Vagina (tissue), 2 donors: ENCODE measurements at regions not wholly inside any gene's neighbourhood (a gene's known extent, or its start where the extent isn't known, plus 50 kb on each side); places are given as distances from the start of the nearest gene placed in this dataset.

ENCODE experiments used
- POLR2A ChIP-seq, 2 donors: fragments of 450-650 bp; IDR thresholded peaks; one replicate each; pipeline ENCODE4 v1.6.1; 2017; ENCODE audit warnings: antibody characterized with exemption in 2 of 2, mild to moderate bottlenecking in 2 of 2, moderate library complexity in 2 of 2
- POLR2AphosphoS5 ChIP-seq, 2 donors: sonication (generic); formaldehyde crosslinking; IDR thresholded peaks; one replicate each; pipeline ENCODE4 v1.9.0; 2017; ENCODE audit warnings: antibody characterized with exemption in 2 of 2, mild to moderate bottlenecking in 2 of 2, low read depth in 1 of 2; ENCODE audit not compliant: insufficient read depth in 1 of 2
- TF ChIP-seq, protein P1 (sequence below), 3 experiments: fragments of 450-650 bp in 2 of 3; fragments of 200-600 bp in 1 of 3; sonication (generic) in 1 of 3; IDR thresholded peaks; one replicate each; pipeline ENCODE4 v1.5.1; 2017 to 2019; ENCODE audit warnings: antibody characterized with exemption in 3 of 3, mild to moderate bottlenecking in 2 of 3, moderate library complexity in 2 of 3

DNA sequence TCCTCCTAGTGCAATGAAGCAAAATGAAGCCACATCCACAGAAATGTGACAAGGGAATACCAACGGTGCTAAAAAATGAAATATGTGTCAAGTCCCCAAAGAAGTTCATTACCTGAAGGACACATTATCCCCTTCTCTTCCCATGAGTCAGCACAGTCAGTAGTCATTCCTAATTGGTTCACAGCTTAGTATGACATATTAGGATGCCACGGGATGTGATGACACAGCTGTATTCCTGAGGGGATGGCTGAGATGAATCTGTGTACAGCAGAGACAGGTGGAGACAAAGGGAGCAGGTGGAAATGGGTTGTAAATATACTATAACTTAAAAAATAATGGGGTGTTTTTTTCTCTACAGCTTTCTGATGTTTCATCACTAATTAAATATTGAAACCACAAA, 273.4 kb downstream of the ARRDC4 start:
- TF ChIP-seq POLR2A (IDR thresholded peaks at IDR 0.05), result no peak
- TF ChIP-seq, protein P1, sequence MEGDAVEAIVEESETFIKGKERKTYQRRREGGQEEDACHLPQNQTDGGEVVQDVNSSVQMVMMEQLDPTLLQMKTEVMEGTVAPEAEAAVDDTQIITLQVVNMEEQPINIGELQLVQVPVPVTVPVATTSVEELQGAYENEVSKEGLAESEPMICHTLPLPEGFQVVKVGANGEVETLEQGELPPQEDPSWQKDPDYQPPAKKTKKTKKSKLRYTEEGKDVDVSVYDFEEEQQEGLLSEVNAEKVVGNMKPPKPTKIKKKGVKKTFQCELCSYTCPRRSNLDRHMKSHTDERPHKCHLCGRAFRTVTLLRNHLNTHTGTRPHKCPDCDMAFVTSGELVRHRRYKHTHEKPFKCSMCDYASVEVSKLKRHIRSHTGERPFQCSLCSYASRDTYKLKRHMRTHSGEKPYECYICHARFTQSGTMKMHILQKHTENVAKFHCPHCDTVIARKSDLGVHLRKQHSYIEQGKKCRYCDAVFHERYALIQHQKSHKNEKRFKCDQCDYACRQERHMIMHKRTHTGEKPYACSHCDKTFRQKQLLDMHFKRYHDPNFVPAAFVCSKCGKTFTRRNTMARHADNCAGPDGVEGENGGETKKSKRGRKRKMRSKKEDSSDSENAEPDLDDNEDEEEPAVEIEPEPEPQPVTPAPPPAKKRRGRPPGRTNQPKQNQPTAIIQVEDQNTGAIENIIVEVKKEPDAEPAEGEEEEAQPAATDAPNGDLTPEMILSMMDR (IDR thresholded peaks at IDR 0.05), result no peak
- no peak for TF ChIP-seq POLR2AphosphoS5 (IDR thresholded peaks at IDR 0.05; ENCODE audit: insufficient read depth in 1 of 2, low read depth in 1 of 2)
